B cell (primary cell): ENCODE measurements at regions not wholly inside any gene's neighbourhood (a gene's known extent, or its start where the extent isn't known, plus 50 kb on each side); places are given as distances from the start of the nearest gene placed in this dataset.

Experiments
- ATAC-seq: fragments of 200-7000 bp; cut with Tn5 transposase; one replicate; pipeline ENCODE4 v1.10.0; 2021; ENCODE audit warnings: low read depth, mild to moderate bottlenecking, moderate number of reproducible peaks, moderate library complexity
- CTCF ChIA-PET: fragments of 350-600 bp; sonication (Branson Sonifier 250); formaldehyde crosslinking; loops from one replicate; lab custom pipeline; 2021; ENCODE audit warnings: antibody characterized with exemption, inconsistent platforms; lab: Charles Lee
- POLR2A ChIA-PET: fragments of 350-600 bp; sonication (Branson Sonifier 250); formaldehyde crosslinking; loops from one replicate; lab custom pipeline; 2021; ENCODE audit warnings: antibody characterized with exemption; lab: Charles Lee
- DNase-seq: peaks from one replicate; pipeline ENCODE4 v3.0.0; 2013
- H2AFZ ChIP-seq: 2 replicates; pipeline ENCODE4 v1.6.1; 2012; ENCODE audit warnings: mild to moderate bottlenecking, low read depth, low read length; ENCODE audit not compliant: insufficient read depth, poor library complexity, severe bottlenecking
- H3K27ac ChIP-seq, 2 donors: 1 replicate in 1 of 2; 2 replicates in 1 of 2; pipeline ENCODE4 v1.5.1; 2012 to 2013; ENCODE audit warnings: low read length in 2 of 2, mild to moderate bottlenecking in 2 of 2, moderate library complexity in 1 of 2
- H3K27me3 ChIP-seq, 4 experiments: fragments of 200-600 bp in 1 of 4; sonication (generic) in 1 of 4; replicated peaks in 1 of 4; 1 replicate in 2 of 4; 2 replicates in 2 of 4; pipeline versions ENCODE4 v1.6.1 to v1.7.0; 2013 to 2016; ENCODE audit warnings: low read length in 3 of 4, mild to moderate bottlenecking in 2 of 4, mixed read lengths in 1 of 4, moderate library complexity in 1 of 4; ENCODE audit not compliant: insufficient read depth in 4 of 4, control insufficient read depth in 3 of 4; ENCODE audit errors: control extremely low read depth in 1 of 4
- H3K36me3 ChIP-seq, 2 experiments: replicated peaks in 1 of 2; 1 replicate in 1 of 2; 2 replicates in 1 of 2; pipeline versions ENCODE4 v1.6.1 to v1.7.1; 2013; ENCODE audit warnings: low read length in 1 of 2; ENCODE audit not compliant: insufficient read depth in 2 of 2, control insufficient read depth in 1 of 2; ENCODE audit errors: control extremely low read depth in 1 of 2, extremely low read depth in 1 of 2
- H3K4me1 ChIP-seq, 2 donors: fragments of 200-600 bp in 1 of 2; sonication (generic) in 1 of 2; 1 replicate in 1 of 2; 2 replicates in 1 of 2; pipeline versions ENCODE4 v1.5.1 to v1.6.1; 2013 to 2017; ENCODE audit warnings: low read length in 2 of 2; ENCODE audit not compliant: control insufficient read depth in 2 of 2, insufficient read depth in 2 of 2
- H3K4me2 ChIP-seq: replicated peaks from 2 replicates; pipeline ENCODE3; 2012; ENCODE audit warnings: mild to moderate bottlenecking, low read depth, low read length; ENCODE audit not compliant: poor library complexity, severe bottlenecking
- H3K4me3 ChIP-seq, 5 experiments: fragments of 200-600 bp in 1 of 5; sonication (generic) in 1 of 5; 1 replicate in 3 of 5; 2 replicates in 2 of 5; pipeline versions ENCODE4 v1.5.1 to v1.7.0; 2011 to 2016; ENCODE audit warnings: low read length in 4 of 5, mild to moderate bottlenecking in 4 of 5, low read depth in 2 of 5, control low read depth in 1 of 5, moderate library complexity in 1 of 5; ENCODE audit not compliant: insufficient read depth in 1 of 5; ENCODE audit errors: control extremely low read depth in 1 of 5, extremely low read depth in 1 of 5
- H3K79me2 ChIP-seq: fragments of 200-600 bp; sonication (generic); one replicate; pipeline ENCODE4 v1.6.0; 2016; ENCODE audit warnings: low read length; ENCODE audit not compliant: control insufficient read depth, insufficient read depth
- H3K9ac ChIP-seq: fragments of 200-600 bp; sonication (generic); 2 replicates; pipeline ENCODE4 v1.6.1; 2017; ENCODE audit warnings: mild to moderate bottlenecking, low read length, moderate library complexity
- H3K9me3 ChIP-seq, 3 donors: one replicate each; pipeline versions ENCODE4 v1.6.1 to v1.7.1; 2013; ENCODE audit warnings: low read length in 2 of 3; ENCODE audit not compliant: control insufficient read depth in 2 of 3, insufficient read depth in 1 of 3; ENCODE audit errors: control extremely low read depth in 1 of 3
- H4K20me1 ChIP-seq: 2 replicates; pipeline ENCODE4 v1.6.0; 2012; ENCODE audit warnings: mild to moderate bottlenecking, low read length; ENCODE audit not compliant: insufficient read depth, control insufficient read depth, poor library complexity, severe bottlenecking
- H3K27ac Mint-ChIP-seq: one replicate; pipeline ENCODE4 v1.8.0; 2021; ENCODE audit warnings: mixed read lengths
- H3K27me3 Mint-ChIP-seq: one replicate; pipeline ENCODE4 v1.8.0; 2021; ENCODE audit warnings: mixed read lengths
- H3K4me1 Mint-ChIP-seq: one replicate; pipeline ENCODE4 v1.8.0; 2021; ENCODE audit warnings: mixed read lengths
- H3K4me3 Mint-ChIP-seq: one replicate; pipeline ENCODE4 v1.8.0; 2021; ENCODE audit warnings: mixed read lengths
- H3K9me3 Mint-ChIP-seq: one replicate; pipeline ENCODE4 v1.8.0; 2022; ENCODE audit warnings: mixed read lengths; ENCODE audit not compliant: insufficient read depth
- CTCF ChIP-seq: fragments of 200-600 bp; IDR thresholded peaks from one replicate; pipeline ENCODE4 v1.8.0; 2022; ENCODE audit warnings: antibody characterized with exemption, mild to moderate bottlenecking
- EZH2 ChIP-seq: IDR thresholded peaks from 2 replicates; pipeline ENCODE4 v1.6.1; 2012; ENCODE audit warnings: borderline replicate concordance, low read depth, mild to moderate bottlenecking, moderate library complexity, low read length; ENCODE audit not compliant: insufficient read depth, poor library complexity, severe bottlenecking
- WGBS: methylation state at CpG from one replicate; pipeline ENCODE4 v1.1.5; 2013; ENCODE audit warnings: missing lambda C conversion rate; ENCODE audit not compliant: insufficient coverage; 5-methylcytosine and 5-hydroxymethylcytosine counted together
- intact Hi-C: fragments of 100-400 bp; cut with micrococcal nuclease; formaldehyde crosslinking; loops from one replicate; pipeline ENCODE4 v1.10.0; 2022

- ATAC-seq, result no peak
- TF ChIP-seq EZH2, result no peak
- no peak for TF ChIP-seq CTCF
These were observed 216.9 kb upstream of the TMPRSS15 start for GRCh38 chr21:18620436-18620835.

GRCh38 chr21:18622383-18622782 is 218.8 kb upstream of the TMPRSS15 start:
- TF ChIP-seq CTCF (no peak), EZH2 (no peak)
- Mint-ChIP-seq H3K27me3 (no peaks in the 10 kb centered on the region), H3K27ac (no peak overlapping the region), H3K4me1 (no peaks in the 10 kb centered on the region), H3K9me3 (no peaks in the 10 kb centered on the region), H3K4me3 (no peak overlapping the region)
- Histone ChIP-seq H4K20me1 (no peaks in the 10 kb centered on the region), H3K4me2 (no peak overlapping the region), H3K9ac (no peak overlapping the region), H3K9me3 (peaks cover 0 to 3% (median 0%) of the 10 kb centered on the region in 3 donors), H3K27ac (no peak overlapping the region), H3K4me3 (no peak overlapping the region), H2AFZ (no peak overlapping the region), H3K36me3 (no peaks in the 10 kb centered on the region), H3K4me1 (no peaks in the 10 kb centered on the region), H3K79me2 (no peaks in the 10 kb centered on the region), H3K27me3 (no peaks in the 10 kb centered on the region)
- DNase-seq (no peak), ATAC-seq (no peak)
- POLR2A ChIA-PET, result no interaction called here
- intact Hi-C loops, result no loop called here
- CTCF ChIA-PET, result no interaction called here

More at GRCh38 chr21:18620436-18620835, 216.9 kb upstream of the TMPRSS15 start:
- Histone ChIP-seq H2AFZ (no peak overlapping the region), H4K20me1 (no peaks in the 10 kb centered on the region), H3K9ac (no peak overlapping the region), H3K27me3 (no peaks in the 10 kb centered on the region), H3K79me2 (no peaks in the 10 kb centered on the region), H3K4me3 (no peak overlapping the region), H3K27ac (no peak overlapping the region), H3K36me3 (no peaks in the 10 kb centered on the region), H3K4me2 (no peak overlapping the region), H3K4me1 (no peaks in the 10 kb centered on the region), H3K9me3 (peaks cover 0 to 3% (median 0%) of the 10 kb centered on the region in 3 donors)
- no peaks in the 10 kb centered on the region for H3K9me3 Mint-ChIP-seq
- no peaks in the 10 kb centered on the region for H3K4me1 Mint-ChIP-seq
- no peak overlapping the region for H3K4me3 Mint-ChIP-seq
- intact Hi-C loops, result no loop called here
- no peaks in the 10 kb centered on the region for H3K27me3 Mint-ChIP-seq
- 57% methylated on average over 1 of the region's 4 CpGs for whole genome bisulfite sequencing
- DNase-seq, result no peak
- ChIA-PET POLR2A (no interaction called here), CTCF (no interaction called here)
- H3K27ac Mint-ChIP-seq, result no peak overlapping the region
